HUES6 (cell line): ENCODE measurements at regions not wholly inside any gene's neighbourhood (a gene's known extent, or its start where the extent isn't known, plus 50 kb on each side); places are given as distances from the start of the nearest gene placed in this dataset.
"Not testable (repeated sequence)": the region's sequence is repeated elsewhere in the genome, so short reads cannot be mapped to it uniquely, and the experiment has no call there.

Experiments
- H3K27ac ChIP-seq: 2 replicates; pipeline ENCODE4 v1.7.0; 2013; ENCODE audit warnings: low read depth, mild to moderate bottlenecking, low read length, inconsistent platforms
- H3K27me3 ChIP-seq: 2 replicates; pipeline ENCODE4 v1.6.1; 2013; ENCODE audit warnings: low read length; ENCODE audit not compliant: control insufficient read depth, insufficient read depth
- H3K36me3 ChIP-seq: 2 replicates; pipeline ENCODE4 v1.6.1; 2013; ENCODE audit warnings: low read length; ENCODE audit not compliant: control insufficient read depth, insufficient read depth
- H3K4me1 ChIP-seq: 2 replicates; pipeline ENCODE4 v1.6.1; 2013; ENCODE audit warnings: low read length; ENCODE audit not compliant: control insufficient read depth, insufficient read depth
- H3K4me3 ChIP-seq: 2 replicates; pipeline ENCODE4 v1.5.1; 2013; ENCODE audit warnings: low read depth, low read length
- H3K9ac ChIP-seq: one replicate; pipeline ENCODE4 v1.6.1; 2013; ENCODE audit warnings: mild to moderate bottlenecking, low read length
- H3K9me3 ChIP-seq: 2 replicates; pipeline ENCODE4 v1.6.1; 2013; ENCODE audit warnings: low read depth, low read length; ENCODE audit not compliant: control insufficient read depth, insufficient read depth

GRCh38 chr1:83058327-83058726, 940.6 kb downstream of the TTLL7 start:
- H3K27ac ChIP-seq: no peak overlapping the region
- no peak overlapping the region for H3K4me3 ChIP-seq

GRCh38 chr1:83055391-83056170, 943.4 kb downstream of the TTLL7 start:
- Histone ChIP-seq H3K36me3 (no peaks in the 10 kb centered on the region; the same call in 1 of the 2 replicates), H3K27me3 (no peaks in the 10 kb centered on the region), H3K9me3 (peaks cover 20% of the 10 kb centered on the region), H3K27ac (no peak overlapping the region), H3K4me1 (no peaks in the 10 kb centered on the region), H3K4me3 (no peak overlapping the region), H3K9ac (no peak overlapping the region)

More at GRCh38 chr1:83058327-83058726, 940.6 kb downstream of the TTLL7 start:
- no peaks in the 10 kb centered on the region for H3K4me1 ChIP-seq
- H3K9me3 ChIP-seq: no peaks in the 10 kb centered on the region
- no peaks in the 10 kb centered on the region for H3K27me3 ChIP-seq
- no peak overlapping the region for H3K9ac ChIP-seq
- no peaks in the 10 kb centered on the region for H3K36me3 ChIP-seq

- H3K36me3 ChIP-seq: no peaks in the 10 kb centered on the region; the same call in 1 of the 2 replicates
- H3K9ac ChIP-seq: no peak overlapping the region
- H3K27me3 ChIP-seq: no peaks in the 10 kb centered on the region
- no peak overlapping the region for H3K4me3 ChIP-seq
- no peaks in the 10 kb centered on the region for H3K4me1 ChIP-seq
- no peak overlapping the region for H3K27ac ChIP-seq
- peaks cover 26% of the 10 kb centered on the region for H3K9me3 ChIP-seq
Observed at GRCh38 chr1:83053446-83053845, 945.5 kb downstream of the TTLL7 start.

GRCh38 chr1:83052865-83053264, 946.1 kb downstream of the TTLL7 start:
- H3K9me3 ChIP-seq: peaks cover 26% of the 10 kb centered on the region

GRCh38 chr1:83051053-83051452, 947.9 kb downstream of the TTLL7 start:
- not testable (repeated sequence) for H3K27me3 ChIP-seq, H3K9ac ChIP-seq, H3K4me3 ChIP-seq, H3K36me3 ChIP-seq, H3K27ac ChIP-seq, H3K4me1 ChIP-seq
- H3K9me3 ChIP-seq: peaks cover 26% of the 10 kb centered on the region

More at GRCh38 chr1:83052865-83053264, 946.1 kb downstream of the TTLL7 start:
- Histone ChIP-seq H3K27me3 (no peaks in the 10 kb centered on the region), H3K27ac (no peak overlapping the region), H3K36me3 (no peaks in the 10 kb centered on the region; the same call in 1 of the 2 replicates), H3K9ac (no peak overlapping the region), H3K4me3 (no peak overlapping the region), H3K4me1 (no peaks in the 10 kb centered on the region)

- H3K4me1 ChIP-seq: no peaks in the 10 kb centered on the region
- H3K27ac ChIP-seq: no peak overlapping the region
- no peaks in the 10 kb centered on the region for H3K27me3 ChIP-seq
- H3K9ac ChIP-seq: no peak overlapping the region
- H3K9me3 ChIP-seq: 0 out of 2 replicates have a peak, but pooled peaks cover 3% of the 10 kb centered on the region
- H3K4me3 ChIP-seq: no peak overlapping the region
- H3K36me3 ChIP-seq: no peaks in the 10 kb centered on the region
Observed at GRCh38 chr1:83043244-83043643, 955.7 kb downstream of the TTLL7 start.

- H3K27ac ChIP-seq, H3K4me1 ChIP-seq, H3K4me3 ChIP-seq, H3K36me3 ChIP-seq, H3K9ac ChIP-seq, H3K27me3 ChIP-seq: not testable (repeated sequence)
- H3K9me3 ChIP-seq: peaks cover 15% of the 10 kb centered on the region
Observed at GRCh38 chr1:83039091-83039490, 959.8 kb downstream of the TTLL7 start.

- Histone ChIP-seq H3K27me3 (no peaks in the 10 kb centered on the region), H3K36me3 (peaks cover 3% of the 10 kb centered on the region; the same call in 1 of the 2 replicates), H3K9ac (no peak overlapping the region), H3K4me3 (no peak overlapping the region), H3K9me3 (peaks cover 42% of the 10 kb centered on the region), H3K4me1 (no peaks in the 10 kb centered on the region), H3K27ac (no peak overlapping the region)
Observed at GRCh38 chr1:83034851-83035250, 964.1 kb downstream of the TTLL7 start.

- H3K4me1 ChIP-seq: peaks cover 4% of the 10 kb centered on the region; the same call in 1 of the 2 replicates
- H3K36me3 ChIP-seq: peaks cover 3% of the 10 kb centered on the region; the same call in 1 of the 2 replicates
- peaks cover 42% of the 10 kb centered on the region for H3K9me3 ChIP-seq
- H3K27ac ChIP-seq: no peak overlapping the region
- no peak overlapping the region for H3K9ac ChIP-seq
- H3K27me3 ChIP-seq: no peaks in the 10 kb centered on the region
- no peak overlapping the region for H3K4me3 ChIP-seq
Observed at GRCh38 chr1:83033682-83034081, 965.2 kb downstream of the TTLL7 start.

GRCh38 chr1:83029916-83030315, 969.0 kb downstream of the TTLL7 start:
- Histone ChIP-seq H3K27me3 (no peaks in the 10 kb centered on the region), H3K36me3 (no peaks in the 10 kb centered on the region; the same call in 1 of the 2 replicates), H3K9ac (no peak overlapping the region), H3K9me3 (peaks cover 28% of the 10 kb centered on the region), H3K4me1 (peaks cover 8% of the 10 kb centered on the region; the same call in 1 of the 2 replicates), H3K27ac (no peak overlapping the region), H3K4me3 (no peak overlapping the region)

- no peak overlapping the region for H3K9ac ChIP-seq
- peaks cover 13% of the 10 kb centered on the region; the same call in 1 of the 2 replicates for H3K4me1 ChIP-seq
- no peaks in the 10 kb centered on the region for H3K27me3 ChIP-seq
- no peaks in the 10 kb centered on the region; the same call in 1 of the 2 replicates for H3K36me3 ChIP-seq
- no peak overlapping the region for H3K27ac ChIP-seq
- no peak overlapping the region for H3K4me3 ChIP-seq
- H3K9me3 ChIP-seq: peaks cover 26% of the 10 kb centered on the region
Observed at GRCh38 chr1:83029050-83029449, 969.9 kb downstream of the TTLL7 start.
